ENCODE measurements at regions not wholly inside any gene's neighbourhood (a gene's known extent, or its start where the extent isn't known, plus 50 kb on each side); places are given as distances from the start of the nearest gene placed in this dataset.

GRCh38 chr18:52216666-52217065 is 123.3 kb upstream of the DCC start:
- TF ChIP-seq IRF2 (CRISPR knock-in tag; IDR thresholded peaks at IDR 0.05; ENCODE audit: borderline replicate concordance, low read depth) = no peak
- no peak for TF ChIP-seq CTCF (IDR thresholded peaks at IDR 0.05)
- no peak for TF ChIP-seq SP1 (CRISPR knock-in tag; conservative IDR thresholded peaks at IDR 0.05)
- no peak for TF ChIP-seq ATF6 (CRISPR knock-in tag; IDR thresholded peaks at IDR 0.05)
- TF ChIP-seq MAX (CRISPR knock-in tag; IDR thresholded peaks at IDR 0.05) = no peak
- TF ChIP-seq SMAD3 (CRISPR knock-in tag; IDR thresholded peaks at IDR 0.05; ENCODE audit: borderline replicate concordance) = no peak
- TF ChIP-seq CREM (CRISPR knock-in tag; IDR thresholded peaks at IDR 0.05) = no peak
- TF ChIP-seq JUN (CRISPR knock-in tag; IDR thresholded peaks at IDR 0.05) = no peak
- no peak for TF ChIP-seq ESRRA (CRISPR knock-in tag; IDR thresholded peaks at IDR 0.05; ENCODE audit: borderline replicate concordance)
- no peak for TF ChIP-seq ELF4 (CRISPR knock-in tag; IDR thresholded peaks at IDR 0.05; ENCODE audit: low read depth)
- TF ChIP-seq USF1 (CRISPR knock-in tag; IDR thresholded peaks at IDR 0.05) = no peak
